Lung (tissue), 11 donors: ENCODE measurements at regions not wholly inside any gene's neighbourhood (a gene's known extent, or its start where the extent isn't known, plus 50 kb on each side); places are given as distances from the start of the nearest gene placed in this dataset.

Experiments
- ATAC-seq: fragments of 200-7000 bp; cut with Tn5 transposase; one replicate; pipeline ENCODE4 v1.9.1; 2020; ENCODE audit warnings: moderate number of reproducible peaks; ENCODE audit not compliant: insufficient read depth, low FRiP score
- DNase-seq, 3 donors: peaks; one replicate each; pipeline ENCODE4 v3.0.0-alpha.2; 2013 to 2017
- H3K27ac ChIP-seq, 2 donors: one replicate each; pipeline ENCODE4 v1.5.1; 2013; ENCODE audit warnings: mild to moderate bottlenecking in 2 of 2, moderate library complexity in 2 of 2, control low read depth in 1 of 2, inconsistent platforms in 1 of 2, low read depth in 1 of 2, low read length in 1 of 2
- H3K27me3 ChIP-seq, 3 donors: one replicate each; pipeline ENCODE4 v1.5.1; 2013; ENCODE audit warnings: low read length in 2 of 3; ENCODE audit not compliant: control insufficient read depth in 3 of 3, insufficient read depth in 3 of 3
- H3K36me3 ChIP-seq, 4 donors: one replicate each; pipeline ENCODE4 v1.5.1; 2013; ENCODE audit warnings: low read length in 4 of 4, mild to moderate bottlenecking in 1 of 4, moderate library complexity in 1 of 4; ENCODE audit not compliant: control insufficient read depth in 4 of 4, insufficient read depth in 4 of 4
- H3K4me1 ChIP-seq, 5 donors: one replicate each; pipeline ENCODE4 v1.5.1; 2013; ENCODE audit warnings: low read length in 5 of 5, mild to moderate bottlenecking in 2 of 5, moderate library complexity in 1 of 5; ENCODE audit not compliant: control insufficient read depth in 5 of 5, insufficient read depth in 5 of 5
- H3K4me3 ChIP-seq: one replicate; pipeline ENCODE4 v1.5.1; 2013; ENCODE audit warnings: mild to moderate bottlenecking, control low read depth, moderate library complexity
- H3K9ac ChIP-seq, 2 donors: one replicate each; pipeline ENCODE4 v1.5.1; 2013; ENCODE audit warnings: low read length in 2 of 2, control low read depth in 1 of 2; ENCODE audit not compliant: insufficient read depth in 1 of 2
- H3K9me3 ChIP-seq, 4 donors: one replicate each; pipeline ENCODE4 v1.5.1; 2013; ENCODE audit warnings: low read length in 3 of 4, mild to moderate bottlenecking in 1 of 4, moderate library complexity in 1 of 4; ENCODE audit not compliant: control insufficient read depth in 4 of 4, insufficient read depth in 3 of 4
- CTCF ChIP-seq: IDR thresholded peaks from 2 replicates; pipeline ENCODE4 v1.5.1; 2012; ENCODE audit warnings: mild to moderate bottlenecking; ENCODE audit errors: control extremely low read depth, extremely low read depth
- WGBS, 2 donors: extraction: QIAGEN DNeasy Blood & Tissue Kit; methylation state at CpG; one replicate each; pipeline ENCODE4 v1.1.7; 2013; 5-methylcytosine and 5-hydroxymethylcytosine counted together
- donor health status: control.
- donor health status: control.
- donor health status: Bipolar disorder and iron deficiency.
- donor health status: healthy.
- donor health status: DM: yes; HTN: yes; CAD: no.

GRCh38 chr7:17131060-17131345, 167.4 kb upstream of the AHR start:
- no peak overlapping the region for H3K9ac ChIP-seq
- no peak for ATAC-seq
- H3K4me1 ChIP-seq, result peaks cover 0 to 16% (median 0%) of the 10 kb centered on the region in 5 donors
- H3K9me3 ChIP-seq, result no peaks in the 10 kb centered on the region
- peak in 2 of 3 donors; percentile 64 to 65 for DNase-seq
- H3K36me3 ChIP-seq, result no peaks in the 10 kb centered on the region
- TF ChIP-seq CTCF, result no peak
- no peak overlapping the region for H3K27ac ChIP-seq
- no peak overlapping the region for H3K4me3 ChIP-seq
- WGBS, 2 donors, result 54 to 55% methylated on average over 5 of the region's 5 CpGs
- H3K27me3 ChIP-seq, result no peaks in the 10 kb centered on the region

GRCh38 chr7:17131983-17132655, 166.3 kb upstream of the AHR start:
- no peak for TF ChIP-seq CTCF
- 96 to 98% methylated on average over 6 of the region's 6 CpGs for WGBS, 2 donors
- H3K27me3 ChIP-seq, result no peaks in the 10 kb centered on the region
- ATAC-seq (no peak), DNase-seq (peak in 2 of 3 donors; percentile 26 to 54)
- H3K9me3 ChIP-seq, result no peaks in the 10 kb centered on the region
- no peak overlapping the region for H3K27ac ChIP-seq
- no peaks in the 10 kb centered on the region for H3K36me3 ChIP-seq
- no peak overlapping the region for H3K9ac ChIP-seq
- H3K4me1 ChIP-seq, result peaks cover 0 to 16% (median 0%) of the 10 kb centered on the region in 5 donors
- H3K4me3 ChIP-seq, result no peak overlapping the region

GRCh38 chr7:17132726-17133125, 165.7 kb upstream of the AHR start:
- H3K9ac ChIP-seq, result no peak overlapping the region
- DNase-seq (no peak), ATAC-seq (no peak)
- WGBS, 2 donors, result 71 to 77% methylated on average over 3 of the region's 3 CpGs
- TF ChIP-seq CTCF, result no peak
- no peaks in the 10 kb centered on the region for H3K9me3 ChIP-seq
- H3K27me3 ChIP-seq, result no peaks in the 10 kb centered on the region
- H3K4me1 ChIP-seq, result peaks cover 0 to 16% (median 0%) of the 10 kb centered on the region in 5 donors
- H3K27ac ChIP-seq, result no peak overlapping the region
- no peaks in the 10 kb centered on the region for H3K36me3 ChIP-seq
- no peak overlapping the region for H3K4me3 ChIP-seq

GRCh38 chr7:17133977-17134376, 164.5 kb upstream of the AHR start:
- Histone ChIP-seq H3K27me3 (no peaks in the 10 kb centered on the region), H3K9me3 (no peaks in the 10 kb centered on the region), H3K4me3 (no peak overlapping the region), H3K36me3 (no peaks in the 10 kb centered on the region), H3K4me1 (peaks cover 0 to 16% (median 0%) of the 10 kb centered on the region in 5 donors), H3K9ac (no peak overlapping the region), H3K27ac (no peak overlapping the region)
- no peak for TF ChIP-seq CTCF
- DNase-seq (no peak), ATAC-seq (no peak)
- 91 to 94% methylated on average over 1 of the region's 1 CpG for WGBS, 2 donors
